ENCODE measurements at regions not wholly inside any gene's neighbourhood (a gene's known extent, or its start where the extent isn't known, plus 50 kb on each side); places are given as distances from the start of the nearest gene placed in this dataset.

GRCh38 chr2:16828044-16828827, 162.6 kb upstream of the CYRIA start:
- Histone ChIP-seq H3K9me3 (no peaks in the 10 kb centered on the region), H3K4me3 (no peak overlapping the region), H3K27me3 (no peaks in the 10 kb centered on the region), H3K27ac (no peak overlapping the region), H3K36me3 (no peaks in the 10 kb centered on the region), H3K4me1 (no peaks in the 10 kb centered on the region)
- WGBS, 2 donors, result 51 to 69% methylated on average over 7 of the region's 7 CpGs
- intact Hi-C loops (cut with DNase I), result no loop called here
- no peak for DNase-seq
- TF ChIP-seq CTCF (IDR thresholded peaks at IDR 0.05) (no peak), POLR2AphosphoS5 (IDR thresholded peaks at IDR 0.05) (no peak), POLR2A (IDR thresholded peaks at IDR 0.05) (no peak), EP300 (IDR thresholded peaks at IDR 0.05) (no peak)

- H3K9me3 ChIP-seq, result no peaks in the 10 kb centered on the region
- no peaks in the 10 kb centered on the region for H3K4me1 ChIP-seq
- no peak for DNase-seq
- H3K36me3 ChIP-seq, result no peaks in the 10 kb centered on the region
- TF ChIP-seq CTCF (IDR thresholded peaks at IDR 0.05) (no peak), POLR2AphosphoS5 (IDR thresholded peaks at IDR 0.05) (no peak), POLR2A (IDR thresholded peaks at IDR 0.05) (no peak), EP300 (IDR thresholded peaks at IDR 0.05) (no peak)
- 77 to 93% methylated on average over 1 of the region's 1 CpG for WGBS, 2 donors
- H3K27me3 ChIP-seq, result no peaks in the 10 kb centered on the region
- intact Hi-C loops (cut with DNase I), result no loop called here
- no peak overlapping the region for H3K27ac ChIP-seq
- H3K4me3 ChIP-seq, result no peak overlapping the region
These were observed 158.8 kb upstream of the CYRIA start for GRCh38 chr2:16824472-16824871.

GRCh38 chr2:16821692-16822091, 156.1 kb upstream of the CYRIA start:
- H3K4me1 ChIP-seq, result no peaks in the 10 kb centered on the region
- H3K27me3 ChIP-seq, result no peaks in the 10 kb centered on the region
- 31 to 67% methylated on average over 2 of the region's 2 CpGs for WGBS, 2 donors
- no peak for DNase-seq
- TF ChIP-seq POLR2AphosphoS5 (IDR thresholded peaks at IDR 0.05) (no peak), POLR2A (IDR thresholded peaks at IDR 0.05) (no peak), CTCF (IDR thresholded peaks at IDR 0.05) (no peak), EP300 (IDR thresholded peaks at IDR 0.05) (no peak)
- H3K27ac ChIP-seq, result no peak overlapping the region
- intact Hi-C loops (cut with DNase I), result no loop called here
- no peaks in the 10 kb centered on the region for H3K36me3 ChIP-seq
- H3K9me3 ChIP-seq, result no peaks in the 10 kb centered on the region
- no peak overlapping the region for H3K4me3 ChIP-seq

GRCh38 chr2:16818203-16818556, 152.5 kb upstream of the CYRIA start:
- H3K27me3 ChIP-seq, result no peaks in the 10 kb centered on the region
- WGBS, 2 donors, result 57 to 68% methylated on average over 5 of the region's 5 CpGs
- TF ChIP-seq POLR2A (IDR thresholded peaks at IDR 0.05), result no peak
- DNase-seq, result no peak
- intact Hi-C loops (cut with DNase I), result no loop called here
- H3K4me1 ChIP-seq, result no peaks in the 10 kb centered on the region
- H3K9me3 ChIP-seq, result no peaks in the 10 kb centered on the region
- H3K4me3 ChIP-seq, result no peak overlapping the region
- H3K36me3 ChIP-seq, result no peaks in the 10 kb centered on the region
- no peak overlapping the region for H3K27ac ChIP-seq

- Histone ChIP-seq H3K36me3 (no peaks in the 10 kb centered on the region), H3K9me3 (no peaks in the 10 kb centered on the region), H3K27ac (no peak overlapping the region), H3K4me1 (no peaks in the 10 kb centered on the region), H3K4me3 (no peak overlapping the region), H3K27me3 (no peaks in the 10 kb centered on the region)
- no peak for DNase-seq
- WGBS, 2 donors, result 64 to 65% methylated on average over 3 of the region's 3 CpGs
- intact Hi-C loops (cut with DNase I), result no loop called here
- TF ChIP-seq POLR2A (IDR thresholded peaks at IDR 0.05), result no peak
- TF ChIP-seq POLR2AphosphoS5 (IDR thresholded peaks at IDR 0.05), result no peak
- no peak for TF ChIP-seq CTCF (IDR thresholded peaks at IDR 0.05)
- no peak for TF ChIP-seq EP300 (IDR thresholded peaks at IDR 0.05)
These were observed 151.9 kb upstream of the CYRIA start for GRCh38 chr2:16817305-16818202.

Measured in sigmoid colon (tissue), 6 donors.